Neural cell (in vitro differentiated cells): ENCODE measurements at regions not wholly inside any gene's neighbourhood (a gene's known extent, or its start where the extent isn't known, plus 50 kb on each side); places are given as distances from the start of the nearest gene placed in this dataset.

ENCODE experiments used
- H2AFZ ChIP-seq: fragments of 200-600, 300-800 bp; sonication (generic), shearing (Covaris generic); 2 replicates; pipeline ENCODE4 v1.6.0; 2014; ENCODE audit warnings: low read depth, mild to moderate bottlenecking, antibody characterized with exemption, low read length, moderate library complexity
- H3F3A ChIP-seq: fragments of 200-600 bp; shearing (Covaris generic); 2 replicates; pipeline ENCODE4 v1.6.1; 2016; ENCODE audit warnings: mild to moderate bottlenecking, moderate library complexity, mixed read lengths, antibody characterized with exemption, low read length; ENCODE audit not compliant: insufficient read depth, poor library complexity, severe bottlenecking
- H3K27ac ChIP-seq: fragments of 200-600, 300-800 bp; sonication (generic), shearing (Covaris generic); 2 replicates; pipeline ENCODE4 v1.5.1; 2014; ENCODE audit warnings: mild to moderate bottlenecking, low read length, moderate library complexity
- H3K27me3 ChIP-seq: fragments of 300-800, 200-600 bp; sonication (generic), shearing (Covaris generic); 2 replicates; pipeline ENCODE4 v1.6.0; 2014; ENCODE audit warnings: mild to moderate bottlenecking, low read depth, low read length, moderate library complexity; ENCODE audit not compliant: insufficient read depth
- H3K36me3 ChIP-seq: fragments of 300-800, 200-600 bp; sonication (generic), shearing (Covaris generic); 2 replicates; pipeline ENCODE4 v1.5.1; 2014; ENCODE audit warnings: mild to moderate bottlenecking, antibody characterized with exemption, low read length, moderate library complexity; ENCODE audit not compliant: insufficient read depth
- H3K4me2 ChIP-seq: fragments of 300-800, 200-600 bp; sonication (generic), shearing (Covaris generic); 2 replicates; pipeline ENCODE4 v1.6.0; 2014; ENCODE audit warnings: mild to moderate bottlenecking, low read length
- H3K4me3 ChIP-seq: fragments of 300-800, 200-600 bp; sonication (generic), shearing (Covaris generic); 2 replicates; pipeline ENCODE4 v1.5.1; 2014; ENCODE audit warnings: mild to moderate bottlenecking, low read length, moderate library complexity
- H3K79me2 ChIP-seq: fragments of 200-600 bp; shearing (Covaris generic); replicated peaks from 2 replicates; pipeline ENCODE4 v1.6.0; 2014; ENCODE audit warnings: mild to moderate bottlenecking, low read length, moderate library complexity; ENCODE audit not compliant: insufficient read depth
- H3K9ac ChIP-seq: fragments of 300-800, 200-600 bp; sonication (generic), shearing (Covaris generic); 2 replicates; pipeline ENCODE4 v1.6.1; 2016; ENCODE audit warnings: mild to moderate bottlenecking, low read length, mixed read lengths
- H3K9me2 ChIP-seq: fragments of 200-600 bp; shearing (Covaris generic); 2 replicates; pipeline ENCODE4 v1.6.1; 2016; ENCODE audit warnings: mild to moderate bottlenecking, low read length, mixed read lengths; ENCODE audit not compliant: insufficient read depth
- H3K9me3 ChIP-seq: fragments of 200-600, 300-800 bp; sonication (generic), shearing (Covaris generic); 2 replicates; pipeline ENCODE4 v1.6.1; 2016; ENCODE audit warnings: mild to moderate bottlenecking, mixed run types, low read length, moderate library complexity, mixed read lengths
- H4K20me1 ChIP-seq: fragments of 200-600 bp; shearing (Covaris generic); 2 replicates; pipeline ENCODE4 v1.6.1; 2016; ENCODE audit warnings: mild to moderate bottlenecking, mixed run types; ENCODE audit not compliant: insufficient read depth
- CTCF ChIP-seq: fragments of 450-650 bp; IDR thresholded peaks from 2 replicates; pipeline ENCODE4 v1.5.1; 2014; ENCODE audit warnings: antibody characterized with exemption, mild to moderate bottlenecking, moderate library complexity; ENCODE audit not compliant: poor library complexity, severe bottlenecking
- EP300 ChIP-seq: fragments of 450-650 bp; conservative IDR thresholded peaks from 2 replicates; pipeline ENCODE4 v1.6.1; 2014; ENCODE audit warnings: antibody characterized with exemption, mild to moderate bottlenecking, moderate library complexity; ENCODE audit not compliant: poor library complexity, severe bottlenecking
- EZH2 ChIP-seq: fragments of 200-600, 300-800 bp; shearing (Covaris generic), sonication (generic); IDR thresholded peaks from 2 replicates; pipeline ENCODE4 v1.6.1; 2014; ENCODE audit warnings: antibody characterized with exemption, low read length, borderline replicate concordance, mild to moderate bottlenecking; ENCODE audit not compliant: insufficient read depth, poor library complexity, severe bottlenecking
- MXI1 ChIP-seq: fragments of 450-650 bp; conservative IDR thresholded peaks from 2 replicates; pipeline ENCODE4 v1.6.1; 2014; ENCODE audit warnings: antibody characterized with exemption, mild to moderate bottlenecking; ENCODE audit not compliant: poor library complexity, severe bottlenecking
- POLR2AphosphoS5 ChIP-seq: IDR thresholded peaks from 2 replicates; pipeline ENCODE4 v1.6.1; 2012
- RAD21 ChIP-seq: fragments of 450-650 bp; conservative IDR thresholded peaks from 2 replicates; pipeline ENCODE4 v1.6.1; 2014; ENCODE audit warnings: antibody characterized with exemption, mild to moderate bottlenecking, moderate library complexity
- REST ChIP-seq: IDR thresholded peaks from 2 replicates; pipeline ENCODE4 v1.6.1; 2012; ENCODE audit warnings: borderline replicate concordance
- SMC3 ChIP-seq: fragments of 450-650 bp; conservative IDR thresholded peaks from 2 replicates; pipeline ENCODE4 v1.6.1; 2014; ENCODE audit warnings: antibody characterized with exemption, mild to moderate bottlenecking, moderate library complexity; ENCODE audit not compliant: poor library complexity
- TAF1 ChIP-seq: IDR thresholded peaks from 2 replicates; pipeline ENCODE4 v1.6.1; 2012; ENCODE audit warnings: low read depth

- no peaks in the 10 kb centered on the region for H3K27me3 ChIP-seq
- no peak overlapping the region for H3K27ac ChIP-seq
- no peaks in the 10 kb centered on the region for H3F3A ChIP-seq
- no peaks in the 10 kb centered on the region for H3K9me2 ChIP-seq
- no peak overlapping the region for H3K4me3 ChIP-seq
- H3K4me2 ChIP-seq, result no peak overlapping the region
- no peaks in the 10 kb centered on the region for H3K9me3 ChIP-seq
- no peak overlapping the region for H2AFZ ChIP-seq
- H3K9ac ChIP-seq, result no peak overlapping the region
- no peaks in the 10 kb centered on the region for H3K79me2 ChIP-seq
- H4K20me1 ChIP-seq, result no peaks in the 10 kb centered on the region
- TF ChIP-seq CTCF, result no peak
- TF ChIP-seq EP300, result no peak
- TF ChIP-seq TAF1, result no peak
- no peaks in the 10 kb centered on the region for H3K36me3 ChIP-seq
Measured at GRCh38 chr18:11407940-11408339, 201.5 kb upstream of the SLC35G4 start.

GRCh38 chr18:11405804-11406203 lies 203.6 kb upstream of the SLC35G4 start:
- H3K9me3 ChIP-seq, result no peaks in the 10 kb centered on the region
- H3K4me3 ChIP-seq, result no peak overlapping the region
- H3F3A ChIP-seq, result no peaks in the 10 kb centered on the region
- H3K9ac ChIP-seq, result no peak overlapping the region
- no peaks in the 10 kb centered on the region for H3K9me2 ChIP-seq
- TF ChIP-seq POLR2AphosphoS5 (no peak), REST (no peak), EP300 (no peak), MXI1 (no peak), TAF1 (no peak), SMC3 (no peak)
- H2AFZ ChIP-seq, result no peak overlapping the region
- no peaks in the 10 kb centered on the region for H4K20me1 ChIP-seq
- no peak overlapping the region for H3K4me2 ChIP-seq
- H3K27me3 ChIP-seq, result no peaks in the 10 kb centered on the region
- no peaks in the 10 kb centered on the region for H3K36me3 ChIP-seq
- H3K27ac ChIP-seq, result no peak overlapping the region
- no peaks in the 10 kb centered on the region for H3K79me2 ChIP-seq

- no peak overlapping the region for H3K4me3 ChIP-seq
- H3K36me3 ChIP-seq, result no peaks in the 10 kb centered on the region
- no peaks in the 10 kb centered on the region for H3F3A ChIP-seq
- no peak overlapping the region for H3K27ac ChIP-seq
- no peak overlapping the region for H3K9ac ChIP-seq
- H3K27me3 ChIP-seq, result no peaks in the 10 kb centered on the region
- H3K9me2 ChIP-seq, result no peaks in the 10 kb centered on the region
- no peak overlapping the region for H2AFZ ChIP-seq
- H3K9me3 ChIP-seq, result no peaks in the 10 kb centered on the region
- no peaks in the 10 kb centered on the region for H4K20me1 ChIP-seq
- H3K4me2 ChIP-seq, result no peak overlapping the region
- TF ChIP-seq REST, result no peak
- TF ChIP-seq SMC3, result no peak
- TF ChIP-seq EZH2, result no peak
- no peak for TF ChIP-seq TAF1
- TF ChIP-seq EP300, result no peak
- no peak for TF ChIP-seq MXI1
- TF ChIP-seq RAD21, result no peak
- TF ChIP-seq CTCF, result no peak
- no peak for TF ChIP-seq POLR2AphosphoS5
- no peaks in the 10 kb centered on the region for H3K79me2 ChIP-seq
Measured at GRCh38 chr18:11400703-11401102, 208.7 kb upstream of the SLC35G4 start.
